ENCODE measurements at regions not wholly inside any gene's neighbourhood (a gene's known extent, or its start where the extent isn't known, plus 50 kb on each side); places are given as distances from the start of the nearest gene placed in this dataset.

- TF ChIP-seq TAF1 (IDR thresholded peaks at IDR 0.05; ENCODE audit: low read depth) (no peak), CTCF (IDR thresholded peaks at IDR 0.05; ENCODE audit: poor library complexity, severe bottlenecking) (no peak), EP300 (conservative IDR thresholded peaks at IDR 0.05; ENCODE audit: poor library complexity, severe bottlenecking) (no peak), MXI1 (conservative IDR thresholded peaks at IDR 0.05; ENCODE audit: poor library complexity, severe bottlenecking) (no peak), EZH2 (IDR thresholded peaks at IDR 0.05; ENCODE audit: borderline replicate concordance, insufficient read depth, low read length, poor library complexity, severe bottlenecking) (no peak), POLR2AphosphoS5 (IDR thresholded peaks at IDR 0.05) (no peak), SMC3 (conservative IDR thresholded peaks at IDR 0.05; ENCODE audit: poor library complexity) (no peak), RAD21 (conservative IDR thresholded peaks at IDR 0.05) (no peak), REST (IDR thresholded peaks at IDR 0.05; ENCODE audit: borderline replicate concordance) (no peak)
- H3K4me2 ChIP-seq (ENCODE audit: low read length), result no peak overlapping the region
- H3K27me3 ChIP-seq (ENCODE audit: insufficient read depth, low read depth, low read length), result no peaks in the 10 kb centered on the region
- no peaks in the 10 kb centered on the region for H3K9me2 ChIP-seq (ENCODE audit: insufficient read depth, low read length)
- H3K4me3 ChIP-seq (ENCODE audit: low read length), result no peak overlapping the region
- no peak overlapping the region for H2AFZ ChIP-seq (ENCODE audit: low read depth, low read length)
- no peaks in the 10 kb centered on the region for H3F3A ChIP-seq (ENCODE audit: insufficient read depth, low read length, poor library complexity, severe bottlenecking)
- H3K9ac ChIP-seq (ENCODE audit: low read length), result no peak overlapping the region
- no peaks in the 10 kb centered on the region for H3K79me2 ChIP-seq (replicated peaks; ENCODE audit: insufficient read depth, low read length)
- no peak overlapping the region for H3K27ac ChIP-seq (ENCODE audit: low read length)
- H4K20me1 ChIP-seq (ENCODE audit: insufficient read depth), result no peaks in the 10 kb centered on the region
- no peaks in the 10 kb centered on the region for H3K36me3 ChIP-seq (ENCODE audit: insufficient read depth, low read length)
- no peaks in the 10 kb centered on the region for H3K9me3 ChIP-seq (ENCODE audit: low read length)
Observed at GRCh38 chr3:63168179-63168578, 109.9 kb upstream of the SYNPR start.

- no peaks in the 10 kb centered on the region for H4K20me1 ChIP-seq (ENCODE audit: insufficient read depth)
- no peaks in the 10 kb centered on the region for H3K36me3 ChIP-seq (ENCODE audit: insufficient read depth, low read length)
- no peaks in the 10 kb centered on the region for H3K9me2 ChIP-seq (ENCODE audit: insufficient read depth, low read length)
- H3K4me2 ChIP-seq (ENCODE audit: low read length), result no peak overlapping the region
- H3K9me3 ChIP-seq (ENCODE audit: low read length), result no peaks in the 10 kb centered on the region
- H2AFZ ChIP-seq (ENCODE audit: low read depth, low read length), result no peak overlapping the region
- H3K27me3 ChIP-seq (ENCODE audit: insufficient read depth, low read depth, low read length), result no peaks in the 10 kb centered on the region
- no peak for TF ChIP-seq REST (IDR thresholded peaks at IDR 0.05; ENCODE audit: borderline replicate concordance)
- no peak for TF ChIP-seq POLR2AphosphoS5 (IDR thresholded peaks at IDR 0.05)
- TF ChIP-seq TAF1 (IDR thresholded peaks at IDR 0.05; ENCODE audit: low read depth), result no peak
- no peak for TF ChIP-seq EP300 (conservative IDR thresholded peaks at IDR 0.05; ENCODE audit: poor library complexity, severe bottlenecking)
- TF ChIP-seq CTCF (IDR thresholded peaks at IDR 0.05; ENCODE audit: poor library complexity, severe bottlenecking), result no peak
- TF ChIP-seq SMC3 (conservative IDR thresholded peaks at IDR 0.05; ENCODE audit: poor library complexity), result no peak
- no peak for TF ChIP-seq EZH2 (IDR thresholded peaks at IDR 0.05; ENCODE audit: borderline replicate concordance, insufficient read depth, low read length, poor library complexity, severe bottlenecking)
- no peak for TF ChIP-seq RAD21 (conservative IDR thresholded peaks at IDR 0.05)
- H3F3A ChIP-seq (ENCODE audit: insufficient read depth, low read length, poor library complexity, severe bottlenecking), result no peaks in the 10 kb centered on the region
- H3K4me3 ChIP-seq (ENCODE audit: low read length), result no peak overlapping the region
- H3K79me2 ChIP-seq (replicated peaks; ENCODE audit: insufficient read depth, low read length), result no peaks in the 10 kb centered on the region
- no peak overlapping the region for H3K27ac ChIP-seq (ENCODE audit: low read length)
- no peak overlapping the region for H3K9ac ChIP-seq (ENCODE audit: low read length)
Observed at GRCh38 chr3:63179862-63180522, 98.1 kb upstream of the SYNPR start.

All from neural cell (in vitro differentiated cells).